ENCODE measurements at regions not wholly inside any gene's neighbourhood (a gene's known extent, or its start where the extent isn't known, plus 50 kb on each side); places are given as distances from the start of the nearest gene placed in this dataset.

- Histone ChIP-seq H3K79me2 (no peaks in the 10 kb centered on the region), H2AFZ (no peak overlapping the region), H3K4me3 (ENCODE audit: low read depth, low read length) (no peak overlapping the region), H3K27ac (no peak overlapping the region), H3K36me3 (ENCODE audit: control insufficient read depth, insufficient read depth, low read length) (no peaks in the 10 kb centered on the region), H3K4me2 (ENCODE audit: low read length) (no peak overlapping the region), H3K4me1 (no peaks in the 10 kb centered on the region), H3K9ac (no peak overlapping the region), H3K27me3 (ENCODE audit: control insufficient read depth, insufficient read depth, low read length) (no peaks in the 10 kb centered on the region), H3K9me3 (ENCODE audit: control insufficient read depth, low read length) (no peaks in the 10 kb centered on the region)
- TF ChIP-seq, protein P1, sequence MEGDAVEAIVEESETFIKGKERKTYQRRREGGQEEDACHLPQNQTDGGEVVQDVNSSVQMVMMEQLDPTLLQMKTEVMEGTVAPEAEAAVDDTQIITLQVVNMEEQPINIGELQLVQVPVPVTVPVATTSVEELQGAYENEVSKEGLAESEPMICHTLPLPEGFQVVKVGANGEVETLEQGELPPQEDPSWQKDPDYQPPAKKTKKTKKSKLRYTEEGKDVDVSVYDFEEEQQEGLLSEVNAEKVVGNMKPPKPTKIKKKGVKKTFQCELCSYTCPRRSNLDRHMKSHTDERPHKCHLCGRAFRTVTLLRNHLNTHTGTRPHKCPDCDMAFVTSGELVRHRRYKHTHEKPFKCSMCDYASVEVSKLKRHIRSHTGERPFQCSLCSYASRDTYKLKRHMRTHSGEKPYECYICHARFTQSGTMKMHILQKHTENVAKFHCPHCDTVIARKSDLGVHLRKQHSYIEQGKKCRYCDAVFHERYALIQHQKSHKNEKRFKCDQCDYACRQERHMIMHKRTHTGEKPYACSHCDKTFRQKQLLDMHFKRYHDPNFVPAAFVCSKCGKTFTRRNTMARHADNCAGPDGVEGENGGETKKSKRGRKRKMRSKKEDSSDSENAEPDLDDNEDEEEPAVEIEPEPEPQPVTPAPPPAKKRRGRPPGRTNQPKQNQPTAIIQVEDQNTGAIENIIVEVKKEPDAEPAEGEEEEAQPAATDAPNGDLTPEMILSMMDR (IDR thresholded peaks at IDR 0.05), result no peak
These were observed 449.6 kb upstream of the B3GAT1 start for GRCh38 chr11:134861490-134862104.

GRCh38 chr11:134858783-134859480 lies 446.9 kb upstream of the B3GAT1 start:
- Histone ChIP-seq H2AFZ (no peak overlapping the region), H3K36me3 (ENCODE audit: control insufficient read depth, insufficient read depth, low read length) (no peaks in the 10 kb centered on the region), H3K9me3 (ENCODE audit: control insufficient read depth, low read length) (no peaks in the 10 kb centered on the region), H3K4me2 (ENCODE audit: low read length) (no peak overlapping the region), H3K4me3 (ENCODE audit: low read depth, low read length) (no peak overlapping the region), H3K27me3 (ENCODE audit: control insufficient read depth, insufficient read depth, low read length) (no peaks in the 10 kb centered on the region), H3K4me1 (no peaks in the 10 kb centered on the region), H3K79me2 (no peaks in the 10 kb centered on the region), H3K27ac (no peak overlapping the region), H3K9ac (no peak overlapping the region)
- TF ChIP-seq, protein P1 (IDR thresholded peaks at IDR 0.05), result no peak

DNA sequence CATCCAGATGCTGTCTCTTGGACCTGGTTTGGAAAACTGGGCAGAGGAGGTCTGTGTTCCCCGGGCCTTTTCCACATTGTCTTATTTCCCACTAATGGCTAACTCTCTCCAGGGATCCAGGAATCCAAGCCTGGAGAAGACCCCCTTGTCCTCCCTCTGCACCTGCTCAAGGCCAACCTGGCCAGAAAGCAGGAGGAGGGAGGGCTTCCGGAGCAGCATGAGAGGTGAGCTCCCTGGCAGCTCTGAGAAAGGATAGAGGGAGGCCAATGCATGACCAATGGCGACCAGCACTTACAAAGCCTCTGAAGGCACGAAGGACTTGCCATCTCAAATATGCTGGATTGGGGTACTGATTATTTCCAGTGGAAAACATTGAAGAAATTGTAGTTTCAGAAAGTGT lies 445.0 kb upstream of the B3GAT1 start:
- H3K9me3 ChIP-seq (ENCODE audit: control insufficient read depth, low read length), result no peaks in the 10 kb centered on the region
- no peaks in the 10 kb centered on the region for H3K36me3 ChIP-seq (ENCODE audit: control insufficient read depth, insufficient read depth, low read length)
- H2AFZ ChIP-seq, result no peak overlapping the region
- no peaks in the 10 kb centered on the region for H3K27me3 ChIP-seq (ENCODE audit: control insufficient read depth, insufficient read depth, low read length)
- no peak overlapping the region for H3K4me3 ChIP-seq (ENCODE audit: low read depth, low read length)
- H3K9ac ChIP-seq, result no peak overlapping the region
- H3K4me1 ChIP-seq, result no peaks in the 10 kb centered on the region
- no peak overlapping the region for H3K4me2 ChIP-seq (ENCODE audit: low read length)
- no peaks in the 10 kb centered on the region for H3K79me2 ChIP-seq
- H3K27ac ChIP-seq, result no peak overlapping the region
- TF ChIP-seq, protein P1 (IDR thresholded peaks at IDR 0.05), result no peak

GRCh38 chr11:134856056-134856971 lies 444.3 kb upstream of the B3GAT1 start:
- H3K9me3 ChIP-seq (ENCODE audit: control insufficient read depth, low read length), result no peaks in the 10 kb centered on the region
- no peaks in the 10 kb centered on the region for H3K79me2 ChIP-seq
- no peak overlapping the region for H3K9ac ChIP-seq
- no peak overlapping the region for H3K27ac ChIP-seq
- TF ChIP-seq, protein P1 (IDR thresholded peaks at IDR 0.05), result no peak
- H3K4me2 ChIP-seq (ENCODE audit: low read length), result no peak overlapping the region
- H3K27me3 ChIP-seq (ENCODE audit: control insufficient read depth, insufficient read depth, low read length), result no peaks in the 10 kb centered on the region
- H3K4me3 ChIP-seq (ENCODE audit: low read depth, low read length), result no peak overlapping the region
- H2AFZ ChIP-seq, result no peak overlapping the region
- no peaks in the 10 kb centered on the region for H3K4me1 ChIP-seq
- no peaks in the 10 kb centered on the region for H3K36me3 ChIP-seq (ENCODE audit: control insufficient read depth, insufficient read depth, low read length)

Data from parathyroid adenoma (tissue), 2 donors.